BE2C (cell line): ENCODE measurements at regions not wholly inside any gene's neighbourhood (a gene's known extent, or its start where the extent isn't known, plus 50 kb on each side); places are given as distances from the start of the nearest gene placed in this dataset.

Experiments
- DNase-seq: peaks from one replicate; pipeline ENCODE4 v3.0.0-alpha.2; 2020
- H3K27me3 ChIP-seq: fragments of 250-450 bp; sonication (Bioruptor Pico); 2 replicates; pipeline ENCODE4 v1.5.1; 2020; ENCODE audit warnings: mild to moderate bottlenecking
- H3K36me3 ChIP-seq: fragments of 250-450 bp; sonication (Bioruptor Pico); 2 replicates; pipeline ENCODE4 v1.5.1; 2020; ENCODE audit warnings: mild to moderate bottlenecking
- H3K4me1 ChIP-seq: fragments of 250-450 bp; sonication (Bioruptor Pico); 2 replicates; pipeline ENCODE4 v1.5.1; 2020
- H3K4me3 ChIP-seq: 2 replicates; pipeline ENCODE4 v1.5.1; 2011; ENCODE audit warnings: low read depth, low read length
- H3K9me3 ChIP-seq: fragments of 250-450 bp; sonication (Bioruptor Pico); 2 replicates; pipeline ENCODE4 v1.5.1; 2020
- TF ChIP-seq, protein P1 (sequence below): IDR thresholded peaks from 2 replicates; pipeline ENCODE4 v1.5.1; 2012; ENCODE audit warnings: mild to moderate bottlenecking, low read depth, low read length

DNA sequence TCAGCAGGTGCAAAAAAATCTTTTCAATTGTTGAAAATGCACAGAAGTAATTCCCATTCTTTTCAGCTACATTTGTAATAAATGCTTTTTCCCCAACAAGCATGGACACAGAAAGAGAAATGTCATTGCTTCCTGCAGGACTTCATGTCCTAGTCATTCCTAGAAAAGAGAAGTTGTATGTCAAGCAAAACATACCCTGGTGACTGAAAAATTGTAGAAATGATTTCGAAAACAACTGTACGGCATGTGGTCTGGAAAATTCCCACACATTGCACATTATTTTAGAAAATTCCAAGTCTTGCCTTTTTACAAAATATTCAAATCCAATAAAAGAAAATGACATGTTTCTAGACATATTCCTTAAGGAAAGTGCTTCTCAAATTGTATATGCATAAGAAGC lies 50.4 kb upstream of the ALCAM start:
- H3K4me3 ChIP-seq = no peak overlapping the region
- H3K27me3 ChIP-seq = no peaks in the 10 kb centered on the region
- DNase-seq = no peak
- no peaks in the 10 kb centered on the region for H3K36me3 ChIP-seq
- no peaks in the 10 kb centered on the region for H3K4me1 ChIP-seq
- TF ChIP-seq, protein P1, sequence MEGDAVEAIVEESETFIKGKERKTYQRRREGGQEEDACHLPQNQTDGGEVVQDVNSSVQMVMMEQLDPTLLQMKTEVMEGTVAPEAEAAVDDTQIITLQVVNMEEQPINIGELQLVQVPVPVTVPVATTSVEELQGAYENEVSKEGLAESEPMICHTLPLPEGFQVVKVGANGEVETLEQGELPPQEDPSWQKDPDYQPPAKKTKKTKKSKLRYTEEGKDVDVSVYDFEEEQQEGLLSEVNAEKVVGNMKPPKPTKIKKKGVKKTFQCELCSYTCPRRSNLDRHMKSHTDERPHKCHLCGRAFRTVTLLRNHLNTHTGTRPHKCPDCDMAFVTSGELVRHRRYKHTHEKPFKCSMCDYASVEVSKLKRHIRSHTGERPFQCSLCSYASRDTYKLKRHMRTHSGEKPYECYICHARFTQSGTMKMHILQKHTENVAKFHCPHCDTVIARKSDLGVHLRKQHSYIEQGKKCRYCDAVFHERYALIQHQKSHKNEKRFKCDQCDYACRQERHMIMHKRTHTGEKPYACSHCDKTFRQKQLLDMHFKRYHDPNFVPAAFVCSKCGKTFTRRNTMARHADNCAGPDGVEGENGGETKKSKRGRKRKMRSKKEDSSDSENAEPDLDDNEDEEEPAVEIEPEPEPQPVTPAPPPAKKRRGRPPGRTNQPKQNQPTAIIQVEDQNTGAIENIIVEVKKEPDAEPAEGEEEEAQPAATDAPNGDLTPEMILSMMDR = no peak
- no peaks in the 10 kb centered on the region for H3K9me3 ChIP-seq
